SK-N-SH treated with all-trans-retinoic acid at 6 μM for 48 hours (cell line): ENCODE measurements at regions not wholly inside any gene's neighbourhood (a gene's known extent, or its start where the extent isn't known, plus 50 kb on each side); places are given as distances from the start of the nearest gene placed in this dataset.

Experiments used
- ATAC-seq: fragments of 200-7000 bp; cut with Tn5 transposase; 3 replicates; pipeline ENCODE4 v1.9.1; 2020; ENCODE audit warnings: mild to moderate bottlenecking, moderate library complexity
- ARNTL ChIP-seq: fragments of 450-650 bp; formaldehyde crosslinking; IDR thresholded peaks from 2 replicates; pipeline ENCODE4 v1.5.0; 2020; ENCODE audit warnings: low read depth, mild to moderate bottlenecking, moderate library complexity, borderline replicate concordance
- BACH2 ChIP-seq: fragments of 250-450 bp; sonication (Bioruptor Pico); IDR thresholded peaks from 2 replicates; pipeline ENCODE4 v1.9.0; 2021; ENCODE audit warnings: mild to moderate bottlenecking, borderline replicate concordance
- CSDC2 ChIP-seq: fragments of 250-450 bp; sonication (Bioruptor Pico); IDR thresholded peaks from 2 replicates; pipeline ENCODE4 v1.5.0; 2020; ENCODE audit warnings: mild to moderate bottlenecking, moderate library complexity
- CSRNP3 ChIP-seq: fragments of 250-450 bp; sonication (Bioruptor Pico); IDR thresholded peaks from 2 replicates; pipeline ENCODE4 v1.5.1; 2021; ENCODE audit warnings: mild to moderate bottlenecking, moderate library complexity
- ESRRG ChIP-seq: fragments of 250-450 bp; sonication (Bioruptor Pico); IDR thresholded peaks from 2 replicates; pipeline ENCODE4 v1.6.1; 2021; ENCODE audit warnings: mild to moderate bottlenecking
- GLIS3 ChIP-seq: fragments of 250-450 bp; sonication (Bioruptor Pico); IDR thresholded peaks from 2 replicates; pipeline ENCODE4 v1.5.0; 2020; ENCODE audit warnings: mild to moderate bottlenecking, moderate library complexity
- ISL1 ChIP-seq: fragments of 250-450 bp; sonication (Bioruptor Pico); IDR thresholded peaks from 2 replicates; pipeline ENCODE4 v2.1.2; 2022; ENCODE audit warnings: mild to moderate bottlenecking, moderate library complexity
- OSR1 ChIP-seq: fragments of 250-450 bp; sonication (Bioruptor Pico); IDR thresholded peaks from 2 replicates; pipeline ENCODE4 v1.8.0; 2022; ENCODE audit warnings: moderate library complexity, mild to moderate bottlenecking, inconsistent platforms
- PPARA ChIP-seq: fragments of 250-450 bp; sonication (Bioruptor Pico); IDR thresholded peaks from 2 replicates; pipeline ENCODE4 v1.5.0; 2020; ENCODE audit warnings: mild to moderate bottlenecking, borderline replicate concordance
- RARB ChIP-seq: fragments of 250-450 bp; sonication (Bioruptor Pico); IDR thresholded peaks from 2 replicates; pipeline ENCODE4 v1.8.0; 2021; ENCODE audit warnings: mild to moderate bottlenecking, moderate library complexity
- SNAI2 ChIP-seq: fragments of 250-450 bp; sonication (Bioruptor Pico); IDR thresholded peaks from 2 replicates; pipeline ENCODE4 v1.5.0; 2020; ENCODE audit warnings: mild to moderate bottlenecking, moderate library complexity
- TOX ChIP-seq: fragments of 250-450 bp; sonication (Bioruptor Pico); IDR thresholded peaks from 2 replicates; pipeline ENCODE4 v1.8.0; 2021; ENCODE audit warnings: mild to moderate bottlenecking, moderate library complexity, borderline replicate concordance
- TSHZ2 ChIP-seq: fragments of 250-450 bp; sonication (Bioruptor Pico); IDR thresholded peaks from 2 replicates; pipeline ENCODE4 v1.5.0; 2020; ENCODE audit warnings: mild to moderate bottlenecking, moderate library complexity
- ZC3H10 ChIP-seq: fragments of 250-450 bp; sonication (Bioruptor Pico); IDR thresholded peaks from 2 replicates; pipeline ENCODE4 v1.5.1; 2021; ENCODE audit warnings: mild to moderate bottlenecking, moderate library complexity
- ZFP3 ChIP-seq: fragments of 250-450 bp; sonication (Bioruptor Pico); IDR thresholded peaks from 2 replicates; pipeline ENCODE4 v1.5.0; 2020; ENCODE audit warnings: mild to moderate bottlenecking, moderate library complexity
- ZFP30 ChIP-seq: fragments of 450-650 bp; formaldehyde crosslinking; IDR thresholded peaks from 2 replicates; pipeline ENCODE4 v1.5.0; 2022; ENCODE audit warnings: mild to moderate bottlenecking, moderate library complexity
- ZNF565 ChIP-seq: fragments of 450-650 bp; formaldehyde crosslinking; conservative IDR thresholded peaks from 2 replicates; pipeline ENCODE4 v1.5.0; 2020; ENCODE audit warnings: low read depth, mild to moderate bottlenecking, moderate library complexity
- ZNF70 ChIP-seq: fragments of 450-650 bp; formaldehyde crosslinking; IDR thresholded peaks from 2 replicates; pipeline ENCODE4 v1.5.0; 2020; ENCODE audit warnings: mild to moderate bottlenecking, moderate library complexity
- ZNF8 ChIP-seq: fragments of 450-650 bp; formaldehyde crosslinking; IDR thresholded peaks from 2 replicates; pipeline ENCODE4 v1.5.0; 2020; ENCODE audit warnings: mild to moderate bottlenecking, moderate library complexity
- TF ChIP-seq, protein P1 (sequence below): fragments of 250-450 bp; sonication (Bioruptor Pico); IDR thresholded peaks from 2 replicates; pipeline ENCODE4 v1.5.1; 2020; ENCODE audit warnings: low read depth, mild to moderate bottlenecking, moderate library complexity

- TF ChIP-seq ZFP30 (CRISPR knock-in tag) (no peak), BACH2 (CRISPR knock-in tag) (no peak), ARNTL (CRISPR knock-in tag) (no peak), ESRRG (CRISPR knock-in tag) (no peak), ZNF70 (CRISPR knock-in tag) (no peak), TSHZ2 (CRISPR knock-in tag) (no peak), ZNF565 (CRISPR knock-in tag) (no peak), SNAI2 (CRISPR knock-in tag) (no peak), ZNF8 (CRISPR knock-in tag) (no peak), CSRNP3 (CRISPR knock-in tag) (no peak), RARB (CRISPR knock-in tag) (no peak), CSDC2 (CRISPR knock-in tag) (no peak), ZFP3 (CRISPR knock-in tag) (no peak), PPARA (CRISPR knock-in tag) (no peak), TOX (no peak), GLIS3 (no peak), ISL1 (no peak)
- TF ChIP-seq, protein P1, sequence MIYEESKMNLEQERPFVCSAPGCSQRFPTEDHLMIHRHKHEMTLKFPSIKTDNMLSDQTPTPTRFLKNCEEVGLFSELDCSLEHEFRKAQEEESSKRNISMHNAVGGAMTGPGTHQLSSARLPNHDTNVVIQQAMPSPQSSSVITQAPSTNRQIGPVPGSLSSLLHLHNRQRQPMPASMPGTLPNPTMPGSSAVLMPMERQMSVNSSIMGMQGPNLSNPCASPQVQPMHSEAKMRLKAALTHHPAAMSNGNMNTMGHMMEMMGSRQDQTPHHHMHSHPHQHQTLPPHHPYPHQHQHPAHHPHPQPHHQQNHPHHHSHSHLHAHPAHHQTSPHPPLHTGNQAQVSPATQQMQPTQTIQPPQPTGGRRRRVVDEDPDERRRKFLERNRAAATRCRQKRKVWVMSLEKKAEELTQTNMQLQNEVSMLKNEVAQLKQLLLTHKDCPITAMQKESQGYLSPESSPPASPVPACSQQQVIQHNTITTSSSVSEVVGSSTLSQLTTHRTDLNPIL (CRISPR knock-in tag), result no peak
- no peak for ATAC-seq
Measured at GRCh38 chr2:136288249-136288648, 170.3 kb upstream of the CXCR4 start.

DNA sequence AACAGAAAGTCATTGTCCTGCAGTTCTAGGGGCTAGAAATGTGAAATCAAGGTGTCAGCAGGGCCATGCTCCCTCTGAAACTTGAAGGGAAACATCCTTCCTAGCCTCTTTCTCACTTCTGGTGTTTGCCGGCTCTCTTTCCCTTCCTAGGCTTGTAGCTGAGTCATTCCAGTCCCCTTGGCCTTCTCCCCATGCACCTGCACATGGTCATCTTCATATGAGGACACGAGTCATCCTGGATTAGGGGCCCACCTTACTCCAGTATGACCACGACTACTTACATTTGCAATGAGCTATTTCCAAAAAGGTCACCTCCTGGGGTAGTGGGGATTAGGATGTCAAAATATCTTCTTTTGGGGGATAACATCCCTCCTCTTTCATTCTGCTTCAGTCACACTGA, 168.5 kb upstream of the CXCR4 start:
- no peak for ATAC-seq
- TF ChIP-seq ZC3H10 (CRISPR knock-in tag) (no peak), CSDC2 (CRISPR knock-in tag) (no peak), ZNF70 (CRISPR knock-in tag) (no peak)

- TF ChIP-seq BACH2 (CRISPR knock-in tag) (no peak), SNAI2 (CRISPR knock-in tag) (no peak), GLIS3 (no peak), ESRRG (CRISPR knock-in tag) (no peak), CSDC2 (CRISPR knock-in tag) (no peak), OSR1 (CRISPR knock-in tag) (no peak), ZNF70 (CRISPR knock-in tag) (no peak), ZC3H10 (CRISPR knock-in tag) (no peak), PPARA (CRISPR knock-in tag) (no peak), TOX (no peak)
- TF ChIP-seq, protein P1 (CRISPR knock-in tag), result no peak
- TF ChIP-seq, all 23 proteins: peak for 0
- no peak for ATAC-seq
Measured at GRCh38 chr2:136284226-136285119, 166.5 kb upstream of the CXCR4 start.

- no peak for TF ChIP-seq TSHZ2 (CRISPR knock-in tag)
- no peak for TF ChIP-seq CSRNP3 (CRISPR knock-in tag)
- no peak for ATAC-seq
Measured at GRCh38 chr2:136282251-136282650, 164.3 kb upstream of the CXCR4 start.
